ENCODE measurements at regions not wholly inside any gene's neighbourhood (a gene's known extent, or its start where the extent isn't known, plus 50 kb on each side); places are given as distances from the start of the nearest gene placed in this dataset.
"Not testable (repeated sequence)": the region's sequence is repeated elsewhere in the genome, so short reads cannot be mapped to it uniquely, and the experiment has no call there.

DNA sequence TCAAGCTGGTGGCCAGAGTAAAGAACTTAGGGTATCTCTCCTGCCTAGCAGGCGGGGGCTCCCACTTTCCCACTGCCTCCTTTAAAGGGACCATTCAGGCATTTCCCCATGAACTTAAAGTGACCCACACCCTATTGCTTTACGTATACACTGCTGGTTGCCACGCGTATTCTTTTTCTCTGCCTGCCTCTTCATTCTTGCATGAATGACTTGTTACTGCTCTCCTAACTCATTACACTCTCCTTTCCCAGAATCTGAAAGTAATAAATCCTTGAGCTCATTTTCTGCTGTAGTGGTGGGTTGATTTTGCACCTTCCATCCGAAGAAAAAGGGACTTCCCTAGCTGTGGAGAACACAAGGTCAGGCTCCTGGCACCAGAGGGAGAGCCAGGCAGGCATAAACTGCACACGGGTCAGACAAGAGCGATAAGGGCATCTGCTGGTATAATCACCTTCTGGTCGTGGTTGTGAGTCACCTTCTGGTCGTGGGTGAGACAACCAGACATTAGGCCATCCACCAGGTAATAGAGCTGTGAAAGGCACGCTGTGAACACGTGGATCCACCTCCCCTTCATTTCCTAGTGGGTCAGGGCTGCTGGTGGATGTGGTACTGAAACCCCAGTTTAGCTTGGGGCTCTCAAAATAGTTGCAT is 950.3 kb downstream of the SOCS6 start:
- DNase-seq (ENCODE audit: extremely low spot score, unreplicated experiment), result no peak
- Mint-ChIP-seq H3K27me3 (peaks cover 3% of the 10 kb centered on the region), H3K4me1 (ENCODE audit: unreplicated experiment) (no peaks in the 10 kb centered on the region), H3K36me3 (no peaks in the 10 kb centered on the region), H3K4me3 (no peak overlapping the region), H3K27ac (no peak overlapping the region), H3K9me3 (no peaks in the 10 kb centered on the region)
- TF ChIP-seq, protein P1, sequence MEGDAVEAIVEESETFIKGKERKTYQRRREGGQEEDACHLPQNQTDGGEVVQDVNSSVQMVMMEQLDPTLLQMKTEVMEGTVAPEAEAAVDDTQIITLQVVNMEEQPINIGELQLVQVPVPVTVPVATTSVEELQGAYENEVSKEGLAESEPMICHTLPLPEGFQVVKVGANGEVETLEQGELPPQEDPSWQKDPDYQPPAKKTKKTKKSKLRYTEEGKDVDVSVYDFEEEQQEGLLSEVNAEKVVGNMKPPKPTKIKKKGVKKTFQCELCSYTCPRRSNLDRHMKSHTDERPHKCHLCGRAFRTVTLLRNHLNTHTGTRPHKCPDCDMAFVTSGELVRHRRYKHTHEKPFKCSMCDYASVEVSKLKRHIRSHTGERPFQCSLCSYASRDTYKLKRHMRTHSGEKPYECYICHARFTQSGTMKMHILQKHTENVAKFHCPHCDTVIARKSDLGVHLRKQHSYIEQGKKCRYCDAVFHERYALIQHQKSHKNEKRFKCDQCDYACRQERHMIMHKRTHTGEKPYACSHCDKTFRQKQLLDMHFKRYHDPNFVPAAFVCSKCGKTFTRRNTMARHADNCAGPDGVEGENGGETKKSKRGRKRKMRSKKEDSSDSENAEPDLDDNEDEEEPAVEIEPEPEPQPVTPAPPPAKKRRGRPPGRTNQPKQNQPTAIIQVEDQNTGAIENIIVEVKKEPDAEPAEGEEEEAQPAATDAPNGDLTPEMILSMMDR (conservative IDR thresholded peaks at IDR 0.05), result no peak

DNA sequence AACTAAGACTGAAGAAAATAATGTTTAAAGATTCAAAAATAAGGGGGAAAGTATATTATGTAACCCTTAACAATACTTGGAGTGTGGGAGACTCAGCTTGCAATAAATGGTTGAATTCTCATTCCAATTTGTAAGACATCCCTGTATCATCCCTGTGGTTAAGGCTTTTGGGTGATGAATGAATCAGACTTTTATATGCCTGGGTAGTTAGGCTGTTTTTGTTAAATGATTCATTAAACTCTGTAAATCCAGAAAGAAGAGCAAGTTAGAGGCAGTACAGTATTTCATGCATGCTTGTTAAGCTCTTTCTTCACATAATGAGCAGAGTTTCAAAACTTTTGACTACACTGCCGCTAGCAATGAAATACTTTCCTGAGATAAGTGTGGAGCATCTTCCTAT is 948.8 kb downstream of the SOCS6 start:
- Mint-ChIP-seq H3K27ac (no peak overlapping the region), H3K4me1 (ENCODE audit: unreplicated experiment) (no peaks in the 10 kb centered on the region), H3K9me3 (no peaks in the 10 kb centered on the region), H3K4me3 (no peak overlapping the region), H3K27me3 (peaks cover 3% of the 10 kb centered on the region), H3K36me3 (no peaks in the 10 kb centered on the region)
- TF ChIP-seq, protein P1 (conservative IDR thresholded peaks at IDR 0.05), result no peak
- no peak for DNase-seq (ENCODE audit: extremely low spot score, unreplicated experiment)

DNA sequence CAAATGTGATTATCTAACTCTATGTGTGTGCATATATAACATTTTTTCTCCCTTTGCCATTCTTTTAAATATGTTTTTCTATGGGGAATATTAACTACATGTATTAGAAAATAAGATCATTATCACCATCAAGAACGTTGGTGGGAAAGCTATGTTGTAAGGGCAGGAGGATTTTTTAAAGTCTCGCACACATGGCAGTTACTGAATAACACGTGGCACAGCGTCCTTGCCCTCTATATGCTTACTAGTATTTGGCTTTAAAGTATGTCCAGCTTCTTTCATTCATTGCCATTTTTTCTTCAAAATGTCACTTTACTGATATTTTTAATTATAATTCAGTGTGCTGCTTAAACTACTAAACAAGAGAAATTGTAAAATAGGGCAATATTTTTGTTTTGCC is 944.3 kb downstream of the SOCS6 start:
- TF ChIP-seq, protein P1 (conservative IDR thresholded peaks at IDR 0.05), result no peak
- Mint-ChIP-seq H3K27ac (no peak overlapping the region), H3K27me3 (peaks cover 3% of the 10 kb centered on the region), H3K4me1 (ENCODE audit: unreplicated experiment) (no peaks in the 10 kb centered on the region), H3K4me3 (no peak overlapping the region), H3K36me3 (no peaks in the 10 kb centered on the region), H3K9me3 (no peaks in the 10 kb centered on the region)
- no peak for DNase-seq (ENCODE audit: extremely low spot score, unreplicated experiment)

DNA sequence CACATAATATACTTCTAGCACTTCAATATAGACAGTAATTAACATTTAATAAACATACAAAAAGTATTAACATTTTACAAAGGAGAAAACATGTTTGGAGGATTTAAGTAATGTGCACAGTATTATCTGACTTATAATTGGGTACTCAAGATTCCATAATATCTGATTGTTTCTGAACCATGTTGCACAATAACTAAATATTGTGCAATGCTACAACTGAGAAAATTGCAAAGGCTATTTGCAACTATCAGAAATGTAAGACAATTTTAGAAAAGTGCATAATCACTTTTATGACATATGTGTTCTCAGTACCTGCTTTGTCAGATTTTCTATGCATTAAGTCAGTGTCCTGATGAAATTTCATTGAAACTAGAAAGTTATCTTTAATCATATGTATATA is 934.6 kb downstream of the SOCS6 start:
- no peak overlapping the region for H3K4me3 Mint-ChIP-seq
- no peak overlapping the region for H3K27ac Mint-ChIP-seq
- H3K36me3 Mint-ChIP-seq, result no peaks in the 10 kb centered on the region
- H3K27me3 Mint-ChIP-seq, result no peaks in the 10 kb centered on the region
- no peak for DNase-seq (ENCODE audit: extremely low spot score, unreplicated experiment)
- no peaks in the 10 kb centered on the region for H3K9me3 Mint-ChIP-seq
- no peaks in the 10 kb centered on the region for H3K4me1 Mint-ChIP-seq (ENCODE audit: unreplicated experiment)
- TF ChIP-seq, protein P1 (conservative IDR thresholded peaks at IDR 0.05), result no peak

DNA sequence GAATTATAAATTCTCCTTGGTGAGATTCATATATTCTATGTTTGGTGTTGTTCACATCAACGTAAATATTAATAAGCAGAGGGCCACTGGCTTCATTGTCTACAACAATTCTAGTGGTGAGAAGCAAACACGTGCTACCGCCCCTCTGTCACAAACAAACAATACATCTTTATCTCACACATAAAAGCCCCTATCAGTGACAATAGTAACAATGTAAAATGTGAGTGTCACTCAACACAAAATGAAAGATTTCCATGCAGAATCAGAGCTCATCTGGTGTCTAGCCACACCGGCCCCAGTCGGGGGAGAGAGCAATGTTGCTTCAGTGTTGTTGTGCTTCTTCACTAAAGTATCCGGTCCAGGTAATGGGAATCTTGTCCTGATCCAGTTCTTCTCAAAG is 932.6 kb downstream of the SOCS6 start:
- H3K27ac Mint-ChIP-seq, result no peak overlapping the region
- no peaks in the 10 kb centered on the region for H3K36me3 Mint-ChIP-seq
- no peaks in the 10 kb centered on the region for H3K9me3 Mint-ChIP-seq
- DNase-seq (ENCODE audit: extremely low spot score, unreplicated experiment), result no peak
- H3K27me3 Mint-ChIP-seq, result no peaks in the 10 kb centered on the region
- TF ChIP-seq, protein P1 (conservative IDR thresholded peaks at IDR 0.05), result no peak
- H3K4me1 Mint-ChIP-seq (ENCODE audit: unreplicated experiment), result no peaks in the 10 kb centered on the region
- H3K4me3 Mint-ChIP-seq, result no peak overlapping the region

DNA sequence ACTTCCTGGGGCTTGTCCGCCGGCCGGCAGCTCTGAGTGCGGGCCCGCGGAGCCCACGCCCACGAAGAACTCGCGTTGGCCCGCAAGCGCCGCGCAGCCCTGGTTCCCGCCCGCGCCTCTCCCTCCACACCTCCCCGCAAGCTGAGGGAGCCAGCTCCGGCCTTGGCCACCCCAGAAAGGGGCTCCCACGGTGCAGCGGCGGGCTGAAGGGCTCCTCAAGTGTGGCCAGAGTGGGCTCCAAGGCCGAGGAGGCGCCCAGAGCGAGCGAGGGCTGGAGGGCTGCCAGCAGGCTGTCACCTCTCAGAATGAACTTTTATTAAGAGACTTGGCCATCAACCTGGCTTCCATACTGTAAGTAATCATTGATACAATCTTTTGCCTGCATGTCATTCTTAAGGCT is 923.9 kb downstream of the SOCS6 start:
- not testable (repeated sequence) for H3K9me3 Mint-ChIP-seq; H3K36me3 Mint-ChIP-seq; H3K27ac Mint-ChIP-seq; H3K4me1 Mint-ChIP-seq (ENCODE audit: unreplicated experiment); H3K27me3 Mint-ChIP-seq; DNase-seq (ENCODE audit: extremely low spot score, unreplicated experiment); H3K4me3 Mint-ChIP-seq

Data from type B pancreatic cell (in vitro differentiated cells).